Spleen (tissue), 11 donors: ENCODE measurements at regions not wholly inside any gene's neighbourhood (a gene's known extent, or its start where the extent isn't known, plus 50 kb on each side); places are given as distances from the start of the nearest gene placed in this dataset.

ENCODE experiments used
- DNase-seq: peaks from one replicate; pipeline ENCODE4 v3.0.0-alpha.2; 2020
- H3K27ac ChIP-seq, 8 donors: fragments of 200-600 bp; sonication (generic) in 7 of 8; 1 replicate in 4 of 8; 2 replicates in 4 of 8; pipeline versions ENCODE4 v1.5.0 to v1.8.0; 2016 to 2021; ENCODE audit warnings: inconsistent platforms in 4 of 8, mild to moderate bottlenecking in 4 of 8, moderate library complexity in 1 of 8
- H3K27me3 ChIP-seq, 7 donors: fragments of 200-600 bp; sonication (generic) in 6 of 7; replicated peaks in 1 of 7; 1 replicate in 4 of 7; 2 replicates in 3 of 7; pipeline versions ENCODE4 v1.5.0 to v1.8.0; 2016 to 2021; ENCODE audit warnings: inconsistent platforms in 3 of 7, mild to moderate bottlenecking in 1 of 7
- H3K36me3 ChIP-seq, 6 donors: fragments of 200-600 bp; sonication (generic) in 5 of 6; 1 replicate in 4 of 6; 2 replicates in 2 of 6; pipeline versions ENCODE4 v1.5.0 to v1.8.0; 2016 to 2021; ENCODE audit warnings: inconsistent platforms in 2 of 6
- H3K4me1 ChIP-seq, 6 donors: fragments of 200-600 bp; sonication (generic) in 5 of 6; 1 replicate in 3 of 6; 2 replicates in 3 of 6; pipeline versions ENCODE4 v1.5.0 to v1.8.0; 2016 to 2021; ENCODE audit warnings: inconsistent platforms in 3 of 6
- H3K4me3 ChIP-seq, 8 donors: fragments of 200-600 bp; sonication (generic) in 7 of 8; 1 replicate in 4 of 8; 2 replicates in 4 of 8; pipeline versions ENCODE4 v1.5.0 to v1.8.0; 2016 to 2021; ENCODE audit warnings: inconsistent platforms in 4 of 8, mild to moderate bottlenecking in 4 of 8, moderate library complexity in 2 of 8
- H3K9me3 ChIP-seq, 8 donors: fragments of 200-600 bp; sonication (generic) in 7 of 8; 1 replicate in 4 of 8; 2 replicates in 4 of 8; pipeline versions ENCODE4 v1.5.0 to v1.8.0; 2016 to 2021; ENCODE audit warnings: inconsistent platforms in 4 of 8
- CTCF ChIP-seq, 11 experiments: fragments of 200-600 bp in 7 of 11; fragments of 450-650 bp in 4 of 11; sonication (generic) in 4 of 11; IDR thresholded peaks in 8 of 11; conservative IDR thresholded peaks in 3 of 11; 1 replicate in 7 of 11; 2 replicates in 4 of 11; pipeline versions ENCODE4 v1.4.0 to v1.8.0; 2016 to 2021; ENCODE audit warnings: antibody characterized with exemption in 11 of 11, inconsistent platforms in 4 of 11, mild to moderate bottlenecking in 1 of 11
- POLR2A ChIP-seq, 3 donors: fragments of 450-650 bp; IDR thresholded peaks; one replicate each; pipeline ENCODE4 v1.5.1; 2017; ENCODE audit warnings: antibody characterized with exemption in 3 of 3, mild to moderate bottlenecking in 1 of 3
- POLR2AphosphoS5 ChIP-seq, 3 donors: sonication (generic); formaldehyde crosslinking; IDR thresholded peaks; one replicate each; pipeline ENCODE4 v1.5.1; 2017; ENCODE audit warnings: antibody characterized with exemption in 3 of 3
- WGBS, 5 donors: extraction: QIAGEN DNeasy Blood & Tissue Kit in 3 of 5; methylation state at CpG; one replicate each; pipeline versions ENCODE4 v1.1.5 to v1.1.7; 2013 to 2018; 5-methylcytosine and 5-hydroxymethylcytosine counted together
- intact Hi-C: fragments of 100-400 bp; cut with DNase I; formaldehyde crosslinking; loops from one replicate; pipeline ENCODE4 v1.15.0; 2023; ENCODE audit warnings: low total_unique reads
- donor health status: healthy with polysubstance abuse.
- donor health status: DM: no; HTN: no; CAD: no; lungs with moderate emphysema.
- donor health status: DM: no; HTN: no; CAD: no.
- donor health status: Bipolar disorder and iron deficiency.
- donor health status: healthy.
- donor health status: DM: no; HTN: no; CAD: no.
- donor health status: DM: yes; HTN: yes; CAD: no.

GRCh38 chr2:134770702-134771101 lies 51.9 kb upstream of the TMEM163 start:
- intact Hi-C loops = no loop called here
- no peak for DNase-seq

GRCh38 chr2:134771313-134771801 lies 52.6 kb upstream of the TMEM163 start:
- Histone ChIP-seq H3K27me3 (peaks cover 0 to 3% (median 0%) of the 10 kb centered on the region in 7 donors), H3K4me3 (no peak overlapping the region), H3K36me3 (no peaks in the 10 kb centered on the region), H3K4me1 (peaks cover 0 to 14% (median 0%) of the 10 kb centered on the region in 6 donors), H3K9me3 (peaks cover 0 to 5% (median 0%) of the 10 kb centered on the region in 8 donors), H3K27ac (no peak overlapping the region)
- WGBS, 5 donors = 68 to 75% (median 72%) methylated on average over 4 of the region's 4 CpGs
- TF ChIP-seq POLR2A (IDR thresholded peaks at IDR 0.05) (no peak), CTCF (IDR thresholded peaks at IDR 0.05 in 8 of 11, conservative IDR thresholded peaks at IDR 0.05 in 3 of 11) (no peak), POLR2AphosphoS5 (IDR thresholded peaks at IDR 0.05) (no peak)
- no peak for DNase-seq
- intact Hi-C loops = no loop called here

More at GRCh38 chr2:134770702-134771101, 51.9 kb upstream of the TMEM163 start:
- Histone ChIP-seq H3K27me3 (peaks cover 0 to 3% (median 0%) of the 10 kb centered on the region in 7 donors), H3K4me1 (peaks cover 0 to 14% (median 0%) of the 10 kb centered on the region in 6 donors), H3K9me3 (peaks cover 0 to 5% (median 0%) of the 10 kb centered on the region in 8 donors), H3K4me3 (no peak overlapping the region), H3K36me3 (no peaks in the 10 kb centered on the region), H3K27ac (no peak overlapping the region)
- TF ChIP-seq POLR2AphosphoS5 (IDR thresholded peaks at IDR 0.05) = no peak
- TF ChIP-seq CTCF (IDR thresholded peaks at IDR 0.05 in 8 of 11, conservative IDR thresholded peaks at IDR 0.05 in 3 of 11) = no peak
- TF ChIP-seq POLR2A (IDR thresholded peaks at IDR 0.05) = no peak
- WGBS, 5 donors = 84 to 96% (median 87%) methylated on average over 6 of the region's 6 CpGs

- Histone ChIP-seq H3K27me3 (peaks cover 0 to 3% (median 0%) of the 10 kb centered on the region in 7 donors), H3K4me3 (no peak overlapping the region), H3K9me3 (peaks cover 0 to 5% (median 0%) of the 10 kb centered on the region in 8 donors), H3K4me1 (peaks cover 0 to 14% (median 0%) of the 10 kb centered on the region in 6 donors), H3K27ac (no peak overlapping the region), H3K36me3 (no peaks in the 10 kb centered on the region)
- DNase-seq = no peak
- 87 to 95% (median 89%) methylated on average over 8 of the region's 8 CpGs for WGBS, 5 donors
- TF ChIP-seq POLR2AphosphoS5 (IDR thresholded peaks at IDR 0.05) (no peak), POLR2A (IDR thresholded peaks at IDR 0.05) (no peak), CTCF (IDR thresholded peaks at IDR 0.05 in 8 of 11, conservative IDR thresholded peaks at IDR 0.05 in 3 of 11) (no peak)
- intact Hi-C loops = no loop called here
Observed at GRCh38 chr2:134772493-134773169, 53.8 kb upstream of the TMEM163 start.

- H3K36me3 ChIP-seq = no peaks in the 10 kb centered on the region
- no peak for TF ChIP-seq POLR2A (IDR thresholded peaks at IDR 0.05)
- no peak overlapping the region for H3K27ac ChIP-seq
- WGBS, 5 donors = 58 to 75% (median 64%) methylated on average over 5 to 7 of the region's 7 CpGs
- H3K4me1 ChIP-seq = peaks cover 0 to 14% (median 0%) of the 10 kb centered on the region in 6 donors
- peaks cover 0 to 3% (median 0%) of the 10 kb centered on the region in 8 donors for H3K9me3 ChIP-seq
- intact Hi-C loops = no loop called here
- DNase-seq = no peak
- peaks cover 0 to 4% (median 0%) of the 10 kb centered on the region in 7 donors for H3K27me3 ChIP-seq
- no peak overlapping the region for H3K4me3 ChIP-seq
Observed at GRCh38 chr2:134773335-134773734, 54.5 kb upstream of the TMEM163 start.
